Muscle layer of duodenum (tissue), 2 donors: ENCODE measurements at regions not wholly inside any gene's neighbourhood (a gene's known extent, or its start where the extent isn't known, plus 50 kb on each side); places are given as distances from the start of the nearest gene placed in this dataset.

Source experiments
- H3K27ac ChIP-seq: one replicate; pipeline ENCODE4 v1.7.0; 2013; ENCODE audit warnings: mild to moderate bottlenecking, low read length
- H3K27me3 ChIP-seq: one replicate; pipeline ENCODE4 v1.7.0; 2013; ENCODE audit warnings: low read depth, mild to moderate bottlenecking, control low read depth, low read length
- H3K36me3 ChIP-seq, 2 donors: one replicate each; pipeline ENCODE4 v1.7.0; 2013; ENCODE audit warnings: low read length in 2 of 2, control low read depth in 1 of 2, mild to moderate bottlenecking in 1 of 2; ENCODE audit not compliant: insufficient read depth in 2 of 2, control insufficient read depth in 1 of 2
- H3K4me1 ChIP-seq, 2 donors: one replicate each; pipeline ENCODE4 v1.7.0; 2013; ENCODE audit warnings: low read length in 2 of 2, mild to moderate bottlenecking in 2 of 2, control low read depth in 1 of 2, moderate library complexity in 1 of 2; ENCODE audit not compliant: insufficient read depth in 2 of 2, control insufficient read depth in 1 of 2
- H3K4me3 ChIP-seq, 2 donors: one replicate each; pipeline ENCODE4 v1.7.0; 2013; ENCODE audit warnings: low read length in 2 of 2, low read depth in 1 of 2, mild to moderate bottlenecking in 1 of 2
- H3K9me3 ChIP-seq, 2 donors: one replicate each; pipeline ENCODE4 v1.7.0; 2013; ENCODE audit warnings: low read length in 2 of 2, control low read depth in 1 of 2, mild to moderate bottlenecking in 1 of 2; ENCODE audit not compliant: control insufficient read depth in 1 of 2
- donor health status: healthy.

DNA sequence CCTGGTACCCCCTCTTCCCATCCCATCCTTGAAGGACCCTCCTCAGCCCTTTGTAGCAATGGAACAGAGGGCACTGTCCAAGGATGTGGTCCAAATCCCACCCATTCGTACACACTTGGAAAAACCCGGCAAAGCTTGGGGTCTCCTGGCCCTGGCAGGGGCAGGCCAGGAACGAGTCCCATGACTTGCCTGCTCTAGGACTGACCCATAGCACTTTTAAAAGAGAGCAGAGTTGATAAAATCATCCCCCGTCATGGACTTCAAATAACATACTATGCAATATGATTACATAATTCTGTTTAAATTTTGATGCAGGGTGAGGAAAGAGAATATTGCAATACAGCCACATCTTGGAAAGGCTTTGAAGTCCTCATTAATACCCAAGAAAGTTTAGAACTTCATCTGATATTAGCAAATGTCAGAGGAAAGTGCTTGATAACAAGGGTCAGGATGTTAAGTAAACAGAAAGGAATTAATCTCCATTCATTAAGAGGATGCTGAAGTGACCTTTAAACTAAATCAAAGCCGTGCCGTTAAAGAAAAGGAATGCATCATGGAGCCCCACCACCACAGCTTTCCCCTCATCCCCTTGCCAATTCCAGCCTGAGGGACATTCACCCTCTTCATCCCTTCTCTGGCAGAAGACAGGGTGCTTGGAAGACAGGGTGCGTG is 60.7 kb upstream of the NXT1 start:
- Histone ChIP-seq H3K27me3 (no peaks in the 10 kb centered on the region), H3K9me3 (no peaks in the 10 kb centered on the region), H3K4me1 (no peaks in the 10 kb centered on the region), H3K36me3 (no peaks in the 10 kb centered on the region), H3K27ac (no peak overlapping the region), H3K4me3 (no peak overlapping the region)

DNA sequence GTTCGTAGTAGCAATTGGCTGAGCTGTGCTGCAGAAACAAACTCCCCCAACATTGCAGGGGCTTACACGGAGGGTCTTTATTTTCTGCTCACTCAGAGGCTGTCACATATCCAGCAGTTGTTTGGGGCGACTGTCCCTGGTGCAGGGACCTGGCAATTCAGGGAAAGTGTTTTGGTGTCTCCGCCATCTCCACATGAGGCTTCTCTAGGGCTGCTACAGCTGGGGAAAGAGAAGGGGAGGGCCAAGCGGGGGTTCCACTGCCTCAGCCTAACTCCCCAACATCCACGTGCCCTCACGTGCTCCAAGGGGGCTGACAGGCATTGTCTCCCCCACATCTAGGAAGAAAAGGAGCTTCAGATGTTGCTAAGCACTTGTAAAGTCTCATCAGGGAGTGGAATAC is 61.3 kb upstream of the NXT1 start:
- Histone ChIP-seq H3K4me3 (no peak overlapping the region), H3K27me3 (no peaks in the 10 kb centered on the region), H3K9me3 (no peaks in the 10 kb centered on the region), H3K27ac (no peak overlapping the region), H3K4me1 (no peaks in the 10 kb centered on the region), H3K36me3 (no peaks in the 10 kb centered on the region)

DNA sequence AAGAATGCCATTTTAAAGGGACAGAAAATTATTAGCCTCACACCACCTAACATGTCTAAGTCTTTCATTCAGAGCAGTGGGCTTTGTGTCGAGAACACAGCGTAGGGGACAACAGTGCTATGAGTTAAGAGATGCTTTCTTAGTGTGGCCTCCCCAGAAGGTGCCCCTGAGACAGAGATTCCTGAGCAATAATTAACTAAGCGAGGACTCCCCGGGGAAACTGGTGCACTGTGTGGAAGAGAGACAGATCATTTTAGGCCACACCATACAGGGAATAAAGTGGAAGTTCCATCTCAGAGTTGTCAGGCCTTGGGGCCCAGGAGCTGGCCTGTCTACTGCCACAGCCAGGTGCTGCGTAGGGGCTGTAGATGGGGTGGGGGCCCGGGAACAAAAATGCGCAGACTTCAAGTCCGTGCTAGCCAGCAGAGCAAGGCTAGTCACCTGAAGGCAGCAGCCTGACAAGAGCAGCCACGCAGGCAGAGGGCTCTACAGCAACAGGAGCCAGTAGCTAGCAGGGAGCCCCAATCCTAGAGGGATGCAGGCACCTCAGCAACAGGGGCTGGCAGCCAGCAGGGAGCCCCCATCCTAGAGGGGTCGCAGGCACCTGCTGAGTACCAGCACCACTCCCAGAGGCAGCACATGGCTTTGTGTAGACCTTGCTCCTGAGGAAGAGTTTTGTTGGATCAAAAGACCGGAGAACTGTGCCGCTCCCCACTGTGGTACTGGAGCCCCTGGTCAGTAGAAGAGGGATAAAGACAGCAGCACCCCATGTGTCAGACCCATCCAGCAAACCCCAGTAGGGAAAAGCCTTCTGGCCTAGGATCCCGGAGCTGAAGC is 63.0 kb upstream of the NXT1 start:
- Histone ChIP-seq H3K9me3 (no peaks in the 10 kb centered on the region), H3K27ac (no peak overlapping the region), H3K4me1 (no peaks in the 10 kb centered on the region), H3K4me3 (no peak overlapping the region), H3K27me3 (no peaks in the 10 kb centered on the region), H3K36me3 (no peaks in the 10 kb centered on the region)

DNA sequence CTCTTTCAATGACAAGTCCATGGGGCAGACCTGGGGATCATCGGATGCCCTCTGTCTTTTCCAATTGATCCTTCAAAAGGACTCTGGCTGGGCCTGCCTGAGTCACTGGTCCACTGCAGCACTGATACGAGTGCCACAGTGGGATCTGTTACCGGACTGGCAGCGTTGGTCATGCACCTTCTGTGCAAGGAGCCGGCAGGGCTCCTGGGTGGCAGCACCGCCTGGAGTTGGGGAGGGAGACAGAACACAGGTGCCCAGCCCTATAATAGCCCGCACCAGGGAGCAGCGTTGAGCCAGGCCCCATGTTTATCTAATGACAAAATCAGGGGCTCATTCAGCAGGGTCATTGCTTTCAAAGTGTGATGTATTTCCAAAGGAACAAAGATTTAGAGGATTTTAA is 64.2 kb upstream of the NXT1 start:
- Histone ChIP-seq H3K4me3 (no peak overlapping the region), H3K4me1 (no peaks in the 10 kb centered on the region), H3K36me3 (no peaks in the 10 kb centered on the region), H3K27ac (no peak overlapping the region), H3K9me3 (no peaks in the 10 kb centered on the region), H3K27me3 (no peaks in the 10 kb centered on the region)

DNA sequence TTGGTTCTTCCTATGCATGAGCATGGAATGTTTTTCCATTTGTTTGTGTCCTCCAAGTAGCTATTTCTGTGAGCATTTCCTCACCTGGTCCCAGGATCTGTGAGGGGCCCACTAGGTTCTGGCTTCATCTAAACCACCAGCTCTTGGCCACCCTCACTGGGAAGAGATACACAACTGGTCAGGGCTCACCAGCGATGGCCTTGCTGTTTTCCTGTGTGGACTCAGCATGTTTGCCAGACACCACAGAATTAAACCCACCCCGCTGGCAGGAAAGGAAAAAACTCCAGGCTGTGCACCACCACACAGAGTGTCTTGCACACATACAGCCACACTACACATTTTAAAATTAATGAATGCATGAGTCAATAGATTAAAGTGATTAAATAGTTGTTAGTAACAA is 65.1 kb upstream of the NXT1 start:
- Histone ChIP-seq H3K4me1 (no peaks in the 10 kb centered on the region), H3K9me3 (no peaks in the 10 kb centered on the region), H3K4me3 (no peak overlapping the region), H3K27me3 (no peaks in the 10 kb centered on the region), H3K27ac (no peak overlapping the region), H3K36me3 (no peaks in the 10 kb centered on the region)

DNA sequence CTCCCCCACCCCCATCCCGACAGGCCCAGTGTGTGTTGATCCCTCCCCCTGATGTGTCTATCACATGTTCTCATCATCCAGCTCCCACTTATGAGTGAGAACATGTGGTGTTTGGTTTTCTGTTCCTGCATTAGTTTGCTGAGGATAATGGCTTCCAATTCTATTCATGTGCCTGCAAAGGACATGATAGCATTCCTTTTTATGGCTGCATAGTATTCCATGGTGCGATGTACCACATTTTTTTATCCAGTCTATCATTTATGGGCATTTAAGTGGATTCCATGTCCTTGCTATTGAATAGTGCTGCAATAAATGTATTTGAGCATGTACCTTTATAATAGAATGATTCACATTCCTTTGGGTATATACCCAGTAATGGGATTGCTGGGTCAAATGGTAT is 66.6 kb upstream of the NXT1 start:
- no peaks in the 10 kb centered on the region for H3K27me3 ChIP-seq
- no peaks in the 10 kb centered on the region for H3K4me1 ChIP-seq
- H3K36me3 ChIP-seq: no peaks in the 10 kb centered on the region
- H3K27ac ChIP-seq: no peak overlapping the region
- no peaks in the 10 kb centered on the region for H3K9me3 ChIP-seq
- no peak overlapping the region for H3K4me3 ChIP-seq

DNA sequence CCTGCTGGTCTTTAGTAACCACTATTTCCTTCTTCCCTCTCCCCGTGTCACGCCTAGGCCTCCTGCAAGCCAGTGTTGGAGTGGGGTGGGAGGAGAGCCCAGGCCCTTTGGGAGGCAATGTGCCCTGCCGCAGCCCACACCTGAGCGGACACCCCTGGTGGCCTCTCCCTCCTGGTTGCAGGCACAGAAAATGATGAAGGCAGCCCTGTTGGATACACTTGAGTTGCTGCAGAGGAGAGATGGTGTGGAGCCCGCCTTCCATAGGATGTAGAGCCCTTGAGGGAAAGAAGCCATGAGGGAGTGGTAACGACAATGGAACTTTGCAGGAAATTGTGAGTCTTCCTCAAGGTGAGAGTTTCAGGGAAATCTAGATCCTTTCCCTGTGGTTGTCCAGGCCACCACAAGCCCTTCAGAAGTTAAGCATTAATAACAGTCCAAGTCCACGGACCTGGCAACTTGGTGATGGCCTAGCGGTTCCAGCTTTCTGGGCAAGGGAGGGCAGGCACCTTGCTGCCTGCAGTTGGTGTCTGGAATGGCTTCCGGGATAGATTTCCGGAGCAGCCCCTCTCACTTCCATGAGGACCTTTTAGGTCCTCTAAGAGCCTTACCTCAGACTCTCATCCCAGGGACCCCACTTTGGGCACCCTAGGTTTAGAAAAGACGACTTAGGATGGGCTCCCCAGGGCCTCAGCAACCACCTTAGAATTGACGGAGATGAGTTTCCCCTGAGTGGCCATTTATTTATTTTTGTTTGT is 67.3 kb upstream of the NXT1 start:
- H3K9me3 ChIP-seq: no peaks in the 10 kb centered on the region
- H3K4me1 ChIP-seq: no peaks in the 10 kb centered on the region
- H3K36me3 ChIP-seq: no peaks in the 10 kb centered on the region
- H3K4me3 ChIP-seq: no peak overlapping the region
- no peaks in the 10 kb centered on the region for H3K27me3 ChIP-seq
- no peak overlapping the region for H3K27ac ChIP-seq

DNA sequence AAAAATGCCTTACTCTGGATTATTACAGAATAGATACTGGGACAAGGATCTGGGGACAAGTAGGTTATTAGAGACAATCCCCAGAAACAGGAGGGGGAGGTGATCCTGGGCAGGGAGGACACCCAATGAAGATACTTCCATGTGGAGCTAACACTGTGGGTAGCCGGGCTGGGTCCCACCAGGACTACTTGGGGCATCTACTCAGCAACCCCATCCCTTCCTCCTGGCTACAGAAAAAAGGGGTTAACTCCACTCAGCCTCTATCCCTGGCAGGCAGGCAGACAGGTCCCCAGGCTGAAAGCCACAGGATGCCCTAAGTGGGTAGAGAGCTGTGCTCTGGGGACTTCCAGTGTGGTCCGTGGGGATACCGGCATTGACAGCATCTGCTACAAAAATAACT is 68.0 kb upstream of the NXT1 start:
- no peak overlapping the region for H3K4me3 ChIP-seq
- H3K4me1 ChIP-seq: no peaks in the 10 kb centered on the region

DNA sequence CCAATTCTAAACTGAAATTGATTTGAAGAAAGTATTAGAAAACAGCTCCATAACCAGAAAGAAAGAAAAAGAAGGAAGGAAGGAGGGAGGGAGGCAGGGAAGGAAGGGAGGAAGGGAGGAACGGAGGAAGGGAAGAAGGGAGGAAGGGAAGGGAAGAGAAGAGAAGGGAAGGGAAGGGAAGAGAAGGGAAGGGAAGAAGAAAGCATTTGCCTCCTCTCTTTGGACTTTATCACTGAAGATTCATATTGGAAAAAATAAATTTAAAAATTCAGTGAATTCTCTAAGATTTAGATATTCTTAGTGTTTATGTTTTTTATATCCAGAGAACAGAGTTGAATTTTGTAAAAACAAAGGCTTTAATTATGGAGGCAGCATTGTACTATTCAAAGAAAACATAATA is 68.5 kb upstream of the NXT1 start:
- Histone ChIP-seq H3K27me3 (no peaks in the 10 kb centered on the region), H3K4me1 (no peaks in the 10 kb centered on the region), H3K36me3 (no peaks in the 10 kb centered on the region), H3K27ac (no peak overlapping the region), H3K9me3 (no peaks in the 10 kb centered on the region), H3K4me3 (no peak overlapping the region)

More for the DNA sequence above, 68.0 kb upstream of the NXT1 start:
- Histone ChIP-seq H3K9me3 (no peaks in the 10 kb centered on the region), H3K27me3 (no peaks in the 10 kb centered on the region), H3K36me3 (no peaks in the 10 kb centered on the region), H3K27ac (no peak overlapping the region)

DNA sequence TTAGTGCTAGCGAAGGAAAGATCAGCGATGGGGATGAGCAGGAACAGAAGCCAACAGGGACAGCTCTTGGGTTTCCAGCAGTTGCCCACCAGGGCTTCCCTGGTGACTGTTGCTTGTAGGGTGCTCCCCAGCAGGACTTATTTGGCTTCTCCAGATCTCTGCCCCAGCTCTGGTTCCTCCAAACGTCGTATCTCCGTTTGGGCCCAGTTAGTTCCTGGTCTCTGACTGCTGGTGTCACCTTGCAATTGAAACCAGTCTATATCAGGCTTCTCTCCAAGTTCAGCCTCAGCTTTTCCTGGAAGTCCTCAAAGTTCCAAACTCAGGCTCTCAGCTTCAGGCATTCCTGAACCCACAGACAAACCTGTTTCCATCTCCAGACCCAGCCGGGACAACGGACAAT is 70.8 kb upstream of the NXT1 start:
- H3K4me3 ChIP-seq: no peak overlapping the region
- no peak overlapping the region for H3K27ac ChIP-seq
- no peaks in the 10 kb centered on the region for H3K4me1 ChIP-seq
- H3K27me3 ChIP-seq: no peaks in the 10 kb centered on the region
- peaks cover 0 to 6% of the 10 kb centered on the region in 2 donors for H3K9me3 ChIP-seq
- no peaks in the 10 kb centered on the region for H3K36me3 ChIP-seq

DNA sequence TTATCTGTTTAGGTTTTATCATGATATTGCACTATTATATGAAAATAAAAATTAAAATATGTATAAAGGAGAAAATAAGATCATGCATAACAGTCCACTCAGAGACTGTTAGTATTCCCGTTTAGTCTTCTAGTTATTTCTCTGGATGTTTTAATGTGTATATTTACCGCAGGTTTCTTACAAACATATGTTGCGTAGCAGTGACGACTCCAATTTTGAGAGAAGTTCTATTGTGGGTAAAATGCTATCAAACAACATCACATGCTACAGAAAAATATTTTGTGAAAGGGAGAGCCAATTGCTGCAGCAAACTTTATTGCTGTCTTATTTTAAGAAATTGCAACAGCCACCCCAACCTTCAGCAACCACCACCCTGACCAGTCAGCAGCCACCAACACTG is 72.4 kb upstream of the NXT1 start:
- Histone ChIP-seq H3K4me3 (no peak overlapping the region), H3K27ac (no peak overlapping the region), H3K9me3 (peaks cover 0 to 6% of the 10 kb centered on the region in 2 donors)

More for the DNA sequence above, 72.4 kb upstream of the NXT1 start:
- Histone ChIP-seq H3K27me3 (no peaks in the 10 kb centered on the region), H3K4me1 (no peaks in the 10 kb centered on the region), H3K36me3 (no peaks in the 10 kb centered on the region)
